H9 (cell line): ENCODE measurements at regions not wholly inside any gene's neighbourhood (a gene's known extent, or its start where the extent isn't known, plus 50 kb on each side); places are given as distances from the start of the nearest gene placed in this dataset.

Experiments used
- DNase-seq: peaks from one replicate; pipeline ENCODE4 v3.0.0-alpha.2; 2017
- H2AFZ ChIP-seq: one replicate; pipeline ENCODE4 v1.6.1; 2013; ENCODE audit warnings: mild to moderate bottlenecking, low read length, control low read depth, moderate library complexity
- H2AK5ac ChIP-seq: 2 replicates; pipeline ENCODE4 v1.6.1; 2013; ENCODE audit warnings: low read length, control low read depth, mixed read lengths; ENCODE audit not compliant: insufficient read length
- H2BK120ac ChIP-seq: one replicate; pipeline ENCODE4 v1.6.1; 2013; ENCODE audit warnings: low read depth, mild to moderate bottlenecking, low read length, control low read depth, inconsistent platforms; ENCODE audit not compliant: poor library complexity, severe bottlenecking
- H2BK12ac ChIP-seq: 2 replicates; pipeline ENCODE4 v1.6.1; 2013; ENCODE audit warnings: low read length, control low read depth, mixed read lengths, low read depth; ENCODE audit not compliant: insufficient read length
- H2BK15ac ChIP-seq: 2 replicates; pipeline ENCODE4 v1.6.1; 2013; ENCODE audit warnings: low read depth, low read length, control low read depth
- H2BK20ac ChIP-seq: one replicate; pipeline ENCODE4 v1.6.1; 2013; ENCODE audit warnings: low read depth, mild to moderate bottlenecking, low read length, control low read depth, inconsistent platforms; ENCODE audit not compliant: poor library complexity, severe bottlenecking
- H2BK5ac ChIP-seq: 2 replicates; pipeline ENCODE4 v1.6.1; 2013; ENCODE audit warnings: low read length, control low read depth, mixed read lengths; ENCODE audit not compliant: insufficient read length
- H3K14ac ChIP-seq: 2 replicates; pipeline ENCODE4 v1.6.1; 2013; ENCODE audit warnings: low read length, control low read depth; ENCODE audit not compliant: insufficient read depth
- H3K18ac ChIP-seq: 2 replicates; pipeline ENCODE4 v1.6.1; 2013; ENCODE audit warnings: low read depth, mild to moderate bottlenecking, mixed read lengths, low read length, control low read depth; ENCODE audit not compliant: insufficient read length
- H3K23ac ChIP-seq: 2 replicates; pipeline ENCODE4 v1.6.1; 2013; ENCODE audit warnings: low read length, control low read depth, mixed read lengths, low read depth; ENCODE audit not compliant: insufficient read length
- H3K23me2 ChIP-seq: 2 replicates; pipeline ENCODE4 v1.6.1; 2013; ENCODE audit warnings: low read depth, mild to moderate bottlenecking, mixed read lengths, low read length, control low read depth; ENCODE audit not compliant: insufficient read length, poor library complexity, severe bottlenecking
- H3K27ac ChIP-seq: 2 replicates; pipeline ENCODE4 v1.5.1; 2013; ENCODE audit warnings: low read length, control low read depth, mixed read lengths, low read depth; ENCODE audit not compliant: insufficient read length
- H3K27me3 ChIP-seq: 2 replicates; pipeline ENCODE4 v1.6.1; 2013; ENCODE audit warnings: low read length, control low read depth, inconsistent platforms; ENCODE audit not compliant: insufficient read depth
- H3K4ac ChIP-seq: 2 replicates; pipeline ENCODE4 v1.6.1; 2013; ENCODE audit warnings: low read depth, mild to moderate bottlenecking, control low read depth, inconsistent platforms, low read length, moderate library complexity
- H3K4me1 ChIP-seq: 2 replicates; pipeline ENCODE4 v1.6.1; 2013; ENCODE audit warnings: low read length, control low read depth, inconsistent platforms; ENCODE audit not compliant: insufficient read depth
- H3K4me2 ChIP-seq: 2 replicates; pipeline ENCODE4 v1.6.1; 2013; ENCODE audit warnings: low read length, control low read depth, mixed read lengths; ENCODE audit not compliant: insufficient read length, insufficient read depth
- H3K56ac ChIP-seq: 2 replicates; pipeline ENCODE4 v1.6.1; 2013; ENCODE audit warnings: low read depth, mild to moderate bottlenecking, mixed read lengths, low read length, control low read depth; ENCODE audit not compliant: insufficient read length
- H3K79me1 ChIP-seq: 2 replicates; pipeline ENCODE4 v1.6.1; 2013; ENCODE audit warnings: low read depth, mild to moderate bottlenecking, moderate library complexity, low read length, control low read depth, inconsistent platforms; ENCODE audit not compliant: insufficient read depth, poor library complexity, severe bottlenecking
- H3K79me2 ChIP-seq: 2 replicates; pipeline ENCODE4 v1.6.1; 2013; ENCODE audit warnings: low read length, control low read depth, inconsistent platforms; ENCODE audit not compliant: insufficient read depth
- H3K9ac ChIP-seq: 2 replicates; pipeline ENCODE4 v1.6.1; 2013; ENCODE audit warnings: low read length, control low read depth, mixed read lengths; ENCODE audit not compliant: insufficient read length; ENCODE audit errors: extremely low read depth
- H3K9me3 ChIP-seq: one replicate; pipeline ENCODE4 v1.6.1; 2013; ENCODE audit warnings: low read depth, low read length, inconsistent platforms; ENCODE audit not compliant: control insufficient read depth
- H3T11ph ChIP-seq: one replicate; pipeline ENCODE4 v1.6.1; 2013; ENCODE audit warnings: mild to moderate bottlenecking, low read length, control low read depth, inconsistent platforms
- H4K20me1 ChIP-seq: one replicate; pipeline ENCODE4 v1.6.1; 2013; ENCODE audit not compliant: control insufficient read depth, insufficient read length, insufficient read depth
- H4K5ac ChIP-seq: 2 replicates; pipeline ENCODE4 v1.6.1; 2013; ENCODE audit warnings: low read depth, mild to moderate bottlenecking, mixed read lengths, low read length, control low read depth; ENCODE audit not compliant: insufficient read length
- H4K8ac ChIP-seq: replicated peaks from 2 replicates; pipeline ENCODE4 v1.6.1; 2013; ENCODE audit warnings: low read length, control low read depth, mixed read lengths, low read depth; ENCODE audit not compliant: insufficient read length
- H4K91ac ChIP-seq: 2 replicates; pipeline ENCODE4 v1.6.1; 2013; ENCODE audit warnings: low read depth, mild to moderate bottlenecking, moderate library complexity, mixed read lengths, low read length, control low read depth; ENCODE audit not compliant: insufficient read length
- H3K27ac Mint-ChIP-seq, 3 experiments: 2 replicates in 2 of 3; 3 replicates in 1 of 3; pipeline ENCODE4 v1.8.0; 2020 to 2021; ENCODE audit warnings: mixed read lengths in 3 of 3, mild to moderate bottlenecking in 1 of 3, moderate library complexity in 1 of 3
- H3K27me3 Mint-ChIP-seq: 2 replicates; pipeline ENCODE4 v1.8.0; 2021; ENCODE audit warnings: low read depth, mild to moderate bottlenecking, moderate library complexity, mixed read lengths
- H3K36me3 Mint-ChIP-seq, 3 experiments: 2 replicates in 2 of 3; 3 replicates in 1 of 3; pipeline ENCODE4 v1.8.0; 2020 to 2021; ENCODE audit warnings: low read depth in 3 of 3, mixed read lengths in 3 of 3; ENCODE audit not compliant: insufficient read depth in 1 of 3
- H3K4me1 Mint-ChIP-seq, 2 experiments: 2 replicates each; pipeline ENCODE4 v1.8.0; 2020; ENCODE audit warnings: mixed read lengths in 2 of 2
- H3K4me3 Mint-ChIP-seq, 2 experiments: 2 replicates in 1 of 2; 3 replicates in 1 of 2; pipeline ENCODE4 v1.8.0; 2020 to 2021; ENCODE audit warnings: mild to moderate bottlenecking in 2 of 2, mixed read lengths in 2 of 2, moderate library complexity in 1 of 2
- H3K9me3 Mint-ChIP-seq, 2 experiments: 2 replicates in 1 of 2; 3 replicates in 1 of 2; pipeline ENCODE4 v1.8.0; 2020; ENCODE audit warnings: mild to moderate bottlenecking in 2 of 2, mixed read lengths in 2 of 2, moderate library complexity in 1 of 2
- CTCF ChIP-seq: fragments of 200-600 bp; sonication (generic); conservative IDR thresholded peaks from 3 replicates; pipeline ENCODE4 v1.8.0; 2021; ENCODE audit warnings: antibody characterized with exemption, mild to moderate bottlenecking
- WGBS: extraction: QIAGEN DNeasy Blood & Tissue Kit; methylation state at CpG from one replicate; pipeline ENCODE4 v1.1.7; 2013; ENCODE audit warnings: missing lambda C conversion rate, low lambda C conversion rate, mixed read lengths; ENCODE audit not compliant: insufficient read length; ENCODE audit errors: extremely low coverage; 5-methylcytosine and 5-hydroxymethylcytosine counted together

DNA sequence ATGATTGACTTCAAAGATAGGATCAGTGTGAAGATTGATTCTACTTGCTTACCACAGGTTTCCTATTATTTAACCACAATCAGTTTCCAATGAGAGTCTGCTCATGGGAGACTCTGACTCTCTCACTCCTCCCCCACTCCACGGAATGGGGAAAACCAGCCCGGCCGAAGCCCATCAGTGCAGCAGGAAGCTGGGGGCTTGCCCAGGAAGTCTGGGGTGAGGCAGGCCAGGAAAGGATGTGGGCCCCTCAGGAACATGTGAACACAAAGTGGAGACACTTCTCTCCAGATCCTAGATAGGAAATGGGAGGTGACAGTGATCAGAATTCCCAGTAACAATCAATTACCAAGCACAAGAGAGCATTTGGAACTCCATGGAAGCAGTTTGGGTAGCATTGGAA lies 144.2 kb downstream of the TTLL2 start:
- H4K20me1 ChIP-seq = no peaks in the 10 kb centered on the region
- peaks cover 9% of the 10 kb centered on the region; the same call in 1 of the 2 replicates for H3K4me1 ChIP-seq
- no peaks in the 10 kb centered on the region for H3K27me3 ChIP-seq
- H3K79me2 ChIP-seq = peaks cover 2% of the 10 kb centered on the region; the same call in 1 of the 2 replicates
- no peak overlapping the region for H2BK12ac ChIP-seq
- no peak overlapping the region for H2BK5ac ChIP-seq
- DNase-seq = no peak
- no peak overlapping the region for H3K23ac ChIP-seq
- no peak overlapping the region for H4K8ac ChIP-seq
- Mint-ChIP-seq H3K36me3 (no peaks in the 10 kb centered on the region; a peak in 1 of 7 replicates), H3K9me3 (no peaks in the 10 kb centered on the region), H3K4me3 (no peak overlapping the region), H3K27me3 (peaks cover 18% of the 10 kb centered on the region), H3K27ac (no peak overlapping the region), H3K4me1 (peaks cover 23 to 25% of the 10 kb centered on the region in 2 experiments)
- H3T11ph ChIP-seq = no peak overlapping the region
- TF ChIP-seq CTCF = no peak
- no peak overlapping the region for H2BK120ac ChIP-seq
- no peak overlapping the region for H3K4me2 ChIP-seq
- no peak overlapping the region for H3K9ac ChIP-seq
- no peak overlapping the region for H3K4ac ChIP-seq
- H2AK5ac ChIP-seq = no peak overlapping the region
- H2BK15ac ChIP-seq = no peak overlapping the region
- no peaks in the 10 kb centered on the region for H3K79me1 ChIP-seq
- no peaks in the 10 kb centered on the region for H3K9me3 ChIP-seq
- H3K27ac ChIP-seq = no peak overlapping the region
- H3K14ac ChIP-seq = no peak overlapping the region
- H2AFZ ChIP-seq = no peak overlapping the region
- H3K56ac ChIP-seq = no peak overlapping the region
- H4K91ac ChIP-seq = no peak overlapping the region
- H3K18ac ChIP-seq = no peak overlapping the region
- H2BK20ac ChIP-seq = no peak overlapping the region
- H3K23me2 ChIP-seq = no peaks in the 10 kb centered on the region
- no peak overlapping the region for H4K5ac ChIP-seq
- WGBS = no CpG with 5 or more reads among the region's 3 CpGs
